ENCODE measurements at regions not wholly inside any gene's neighbourhood (a gene's known extent, or its start where the extent isn't known, plus 50 kb on each side); places are given as distances from the start of the nearest gene placed in this dataset.
A peak's percentile ranks its signal among the peaks of the same experiment; 100 is the strongest.
"Not testable (repeated sequence)": the region's sequence is repeated elsewhere in the genome, so short reads cannot be mapped to it uniquely, and the experiment has no call there.

DNA sequence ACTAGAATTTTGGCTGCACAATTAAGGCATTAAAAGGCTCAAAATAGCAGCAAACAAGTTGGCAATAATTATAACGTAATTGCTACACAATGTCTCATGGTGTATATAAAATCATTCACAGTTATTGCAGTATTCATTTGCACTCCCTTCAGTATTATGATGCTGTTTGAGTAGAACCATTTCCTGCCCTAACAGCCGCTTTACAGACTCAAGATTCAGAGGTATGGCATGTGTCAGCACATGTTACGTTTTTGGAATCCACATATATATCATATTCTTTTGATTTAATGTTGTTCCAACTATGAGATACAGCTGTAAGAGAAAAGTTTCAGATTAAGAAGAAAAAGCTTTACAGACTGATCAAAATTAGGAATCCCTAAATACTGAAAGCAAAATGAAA, 56.3 kb upstream of the NCKAP5 start:
- DNase-seq (ENCODE audit: low read depth, low spot score) = no peak

DNA sequence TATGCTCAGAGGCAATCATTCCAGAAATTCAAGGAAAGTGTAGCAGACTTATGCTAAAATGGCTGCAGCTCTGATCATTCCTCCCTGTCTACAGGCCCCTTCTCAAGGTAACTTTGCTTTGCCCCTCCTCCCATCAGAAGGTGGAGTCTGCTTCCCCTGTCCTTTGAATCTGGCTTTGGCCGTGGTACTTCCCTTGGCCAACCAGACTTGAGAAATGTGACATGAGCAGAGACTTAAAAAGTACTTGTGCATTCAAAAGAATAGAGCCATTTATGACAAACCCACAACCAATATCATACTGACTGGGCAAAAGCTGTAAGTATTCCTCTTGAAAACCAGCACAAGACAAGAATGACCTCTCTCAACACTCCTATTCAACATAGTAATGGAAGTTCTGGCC, 59.5 kb upstream of the NCKAP5 start:
- no peak for DNase-seq (ENCODE audit: low read depth, low spot score)

DNA sequence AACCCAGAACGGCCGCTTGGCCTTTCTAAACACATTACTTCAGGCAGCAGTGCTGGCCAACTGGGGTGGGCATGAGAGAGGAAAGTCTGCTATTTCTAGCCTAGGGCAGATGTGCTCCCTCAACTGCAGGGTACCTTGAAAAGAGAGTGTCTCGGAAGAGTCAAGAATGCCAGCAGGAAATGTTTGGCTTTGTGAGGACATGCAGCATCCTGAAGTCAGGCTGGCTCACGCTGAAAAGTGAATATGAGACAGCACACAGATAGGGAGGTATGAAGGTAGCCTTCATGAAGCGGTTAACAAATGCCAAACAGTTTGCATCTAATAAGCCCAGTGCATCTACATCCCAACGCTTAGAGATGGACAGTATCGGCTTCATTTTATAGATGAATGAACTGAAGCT, 65.0 kb upstream of the NCKAP5 start:
- no peak for DNase-seq (ENCODE audit: low read depth, low spot score)

DNA sequence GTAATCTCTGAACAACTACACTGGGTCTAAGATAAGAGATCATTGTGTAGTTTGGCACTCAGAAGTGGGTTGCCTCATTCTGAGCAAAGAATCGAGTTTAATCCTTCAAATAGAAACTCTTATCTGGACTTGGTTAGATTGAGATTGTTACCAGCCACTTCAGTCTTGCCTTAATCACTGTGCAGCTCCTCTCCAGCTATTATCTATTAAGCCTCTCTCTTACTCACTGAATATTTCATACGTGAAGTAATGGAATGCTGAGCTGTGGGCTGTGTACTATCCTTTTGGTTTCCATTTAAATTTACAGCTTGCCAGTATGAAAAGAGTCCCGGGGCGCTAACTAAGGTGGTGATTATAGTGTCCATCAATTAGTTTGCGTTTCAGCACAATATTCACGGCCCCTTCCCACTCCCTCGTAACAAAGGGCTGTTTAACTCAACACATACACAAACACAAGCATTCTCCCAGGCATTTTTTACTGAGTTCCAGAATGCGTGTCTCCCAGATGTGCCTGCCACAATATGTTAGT, 65.7 kb upstream of the NCKAP5 start:
- no peak for DNase-seq (ENCODE audit: low read depth, low spot score)

DNA sequence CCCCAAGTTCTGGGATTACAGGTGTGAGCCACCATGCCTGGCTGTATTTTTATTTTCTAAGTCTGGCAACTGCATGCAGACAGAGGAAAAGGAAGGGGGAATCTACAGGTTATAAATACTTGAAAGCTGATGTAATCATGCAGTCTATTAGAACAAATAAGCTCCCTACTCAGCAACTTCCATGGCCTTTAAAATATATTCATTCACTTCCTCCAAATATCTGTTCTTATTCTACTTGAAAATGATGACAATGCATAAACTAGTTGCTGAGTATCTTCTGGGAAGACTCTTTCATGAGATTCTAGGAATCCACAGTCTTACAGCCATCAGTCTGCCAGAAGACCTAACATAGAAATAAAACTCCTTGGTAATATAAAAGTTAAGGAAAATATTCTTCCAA, 66.9 kb upstream of the NCKAP5 start:
- DNase-seq (ENCODE audit: low read depth, low spot score) = no peak

DNA sequence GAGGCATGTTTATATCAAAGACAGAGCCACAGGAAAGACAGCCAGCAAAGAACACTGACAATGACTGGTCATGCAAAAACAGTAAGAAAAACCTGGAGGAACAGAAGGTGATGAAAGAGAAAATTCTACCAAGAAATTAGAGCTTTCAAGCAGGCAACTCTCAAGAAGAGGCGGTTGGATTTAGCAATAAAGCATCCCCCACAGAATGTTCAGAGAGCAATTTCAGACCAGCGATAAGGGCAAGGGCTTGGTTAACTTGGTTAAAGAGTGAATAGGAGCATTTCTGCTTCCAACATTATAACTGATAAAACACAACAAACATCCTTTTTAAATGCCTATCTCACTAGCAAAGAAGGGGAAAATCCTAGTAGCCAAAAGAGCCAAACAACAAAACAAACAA, 68.0 kb upstream of the NCKAP5 start:
- no peak for DNase-seq (ENCODE audit: low read depth, low spot score)

DNA sequence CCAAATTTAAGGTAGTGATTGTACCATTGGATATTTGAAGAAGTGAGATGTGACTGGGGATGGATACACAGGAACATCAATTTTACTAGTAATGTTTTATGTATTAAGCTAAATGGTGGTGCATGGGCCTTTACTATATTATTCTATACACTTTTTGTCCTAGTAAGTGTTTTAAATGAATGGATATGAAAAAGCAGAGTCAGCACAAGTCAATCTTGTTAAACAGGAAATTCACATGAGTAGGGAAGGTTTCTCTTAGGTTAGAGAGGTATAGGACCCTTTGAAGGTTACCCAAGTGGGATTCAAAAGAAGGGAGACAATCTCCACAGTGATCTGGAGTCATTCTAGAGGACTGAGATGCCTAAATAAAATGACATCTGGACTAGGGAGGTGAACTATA, 71.8 kb upstream of the NCKAP5 start:
- no peak for DNase-seq (ENCODE audit: low read depth, low spot score)

DNA sequence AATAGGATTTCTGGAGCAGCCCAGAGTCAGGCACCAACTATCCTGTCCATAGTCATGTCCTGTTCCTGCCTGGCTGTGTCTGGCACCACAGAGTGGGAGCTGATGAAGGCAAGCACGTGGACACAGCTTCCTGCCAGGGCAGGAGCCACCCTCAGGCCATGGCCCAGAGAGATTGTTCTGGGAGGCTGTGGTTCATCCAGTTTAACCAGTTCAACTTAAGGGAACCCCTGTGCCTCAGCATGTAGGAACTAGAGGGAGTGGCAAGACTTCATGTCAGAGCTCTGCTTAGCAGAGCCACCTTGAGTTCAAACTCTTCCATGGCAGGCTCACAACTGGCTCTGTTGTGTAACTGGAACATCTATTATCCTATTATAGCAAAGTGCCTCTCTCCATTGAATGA, 73.2 kb upstream of the NCKAP5 start:
- peak; percentile 93 for DNase-seq (ENCODE audit: low read depth, low spot score)

DNA sequence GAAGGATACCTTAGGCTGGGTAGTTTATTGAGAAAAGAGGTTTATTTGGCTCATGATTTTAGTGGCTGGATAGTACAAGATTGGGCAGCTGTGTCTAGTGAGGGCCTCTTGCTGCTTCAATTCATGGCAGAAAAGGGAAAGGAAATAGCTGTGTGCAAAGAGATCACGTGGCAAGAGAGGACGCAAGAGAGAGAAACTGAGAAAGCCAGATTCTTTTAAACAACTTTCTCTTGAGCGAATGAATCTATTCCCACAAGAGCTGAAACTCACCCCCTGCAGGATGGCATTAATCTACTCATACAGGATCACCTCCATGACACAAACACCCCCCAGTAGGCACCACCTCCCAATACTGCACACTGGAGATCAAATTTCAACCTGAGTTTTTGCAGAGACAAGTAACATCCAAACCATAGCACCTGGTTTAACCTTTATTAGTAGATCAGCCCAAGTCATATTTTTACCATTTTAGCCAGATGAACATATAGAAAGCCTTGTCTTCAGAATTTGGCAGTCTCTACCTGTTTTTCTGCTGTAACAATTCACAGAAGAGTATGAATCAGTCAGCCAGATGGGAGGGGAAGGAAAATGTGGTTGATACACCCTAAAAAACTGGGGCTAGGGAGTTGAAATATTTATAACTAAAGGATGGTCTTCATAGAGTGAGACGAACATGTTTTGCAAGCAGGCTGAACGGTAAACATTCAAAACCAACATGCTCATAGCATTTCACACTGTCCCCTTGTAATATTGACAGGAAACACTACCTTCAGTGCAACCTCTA, 73.9 kb upstream of the NCKAP5 start:
- DNase-seq (ENCODE audit: low read depth, low spot score) = no peak

DNA sequence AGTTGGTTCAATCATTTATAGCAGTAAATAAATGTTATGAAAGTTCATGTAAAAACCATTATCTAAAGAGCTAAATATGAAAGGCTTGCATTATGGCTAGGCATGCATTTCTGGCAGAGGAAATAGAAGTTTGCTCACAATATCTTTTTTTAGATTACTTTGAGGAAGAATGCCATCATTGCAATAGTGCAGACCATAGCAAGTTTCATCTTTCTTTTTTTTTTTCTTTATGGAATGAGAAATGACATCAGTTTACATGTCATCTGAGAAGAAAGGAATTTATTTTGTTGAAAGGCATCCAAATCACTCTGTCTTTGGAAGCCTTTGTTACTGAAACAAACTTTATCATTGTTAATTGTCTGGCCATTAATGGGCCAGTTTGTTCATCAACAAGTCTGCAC, 74.5 kb upstream of the NCKAP5 start:
- no peak for DNase-seq (ENCODE audit: low read depth, low spot score)

DNA sequence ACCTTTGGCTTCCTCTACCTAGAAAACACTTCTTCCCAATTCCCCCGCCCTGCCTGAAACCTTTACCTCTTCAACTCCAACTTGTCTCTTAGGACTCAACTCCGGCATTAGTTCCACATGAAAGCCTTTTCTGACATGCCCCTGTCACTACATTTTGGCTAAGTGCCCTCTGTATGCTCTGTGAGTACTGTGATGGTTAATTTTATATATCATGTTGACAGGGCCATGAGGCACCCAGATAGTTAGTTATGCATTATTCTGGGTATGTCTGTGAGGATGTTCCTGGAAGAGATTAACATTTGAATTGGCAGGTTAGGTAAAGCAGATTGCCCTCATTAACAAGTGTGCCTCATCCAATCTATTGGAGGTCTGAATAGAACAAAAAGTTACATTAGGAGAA, 75.6 kb upstream of the NCKAP5 start:
- no peak for DNase-seq (ENCODE audit: low read depth, low spot score)

DNA sequence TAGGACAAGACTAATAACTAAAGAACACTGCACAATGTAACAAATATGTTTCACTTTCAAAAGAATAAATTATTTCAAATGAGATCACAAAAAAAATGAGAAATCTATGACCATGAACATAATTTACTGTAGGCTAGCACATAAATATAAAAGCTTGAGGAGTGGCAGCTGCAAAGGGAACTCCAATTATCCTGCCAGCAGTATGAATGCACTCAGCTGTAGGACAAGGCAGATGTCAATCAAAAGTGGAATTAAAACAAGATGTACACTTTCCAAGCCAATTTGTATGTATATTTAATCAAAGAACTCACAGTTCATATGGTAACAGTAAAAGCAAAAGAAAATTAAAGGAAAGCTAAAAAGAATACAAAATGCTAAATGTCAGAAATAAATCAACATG, 76.6 kb upstream of the NCKAP5 start:
- no peak for DNase-seq (ENCODE audit: low read depth, low spot score)

DNA sequence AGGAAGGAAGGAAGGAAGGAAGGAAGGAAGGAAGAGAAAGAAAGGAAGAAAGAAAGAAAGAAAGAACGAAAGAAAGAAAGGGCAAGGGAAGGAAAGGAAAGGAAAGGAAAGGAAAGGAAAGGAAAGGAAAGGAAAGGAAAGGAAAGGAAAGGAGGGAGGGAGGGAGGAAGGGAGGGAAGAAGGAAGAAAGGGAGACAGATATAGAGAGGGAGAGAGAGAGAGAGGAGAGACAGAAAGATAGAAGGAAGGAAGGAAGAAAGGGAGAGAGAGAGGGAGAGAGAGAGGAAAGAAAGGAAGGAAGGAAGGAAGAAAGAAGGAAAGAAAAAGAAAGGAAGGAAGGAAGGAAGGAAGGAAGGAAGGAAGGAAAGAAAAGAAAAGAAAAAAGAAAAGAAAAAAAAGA, 79.1 kb upstream of the NCKAP5 start:
- not testable (repeated sequence) for DNase-seq (ENCODE audit: low read depth, low spot score)

DNA sequence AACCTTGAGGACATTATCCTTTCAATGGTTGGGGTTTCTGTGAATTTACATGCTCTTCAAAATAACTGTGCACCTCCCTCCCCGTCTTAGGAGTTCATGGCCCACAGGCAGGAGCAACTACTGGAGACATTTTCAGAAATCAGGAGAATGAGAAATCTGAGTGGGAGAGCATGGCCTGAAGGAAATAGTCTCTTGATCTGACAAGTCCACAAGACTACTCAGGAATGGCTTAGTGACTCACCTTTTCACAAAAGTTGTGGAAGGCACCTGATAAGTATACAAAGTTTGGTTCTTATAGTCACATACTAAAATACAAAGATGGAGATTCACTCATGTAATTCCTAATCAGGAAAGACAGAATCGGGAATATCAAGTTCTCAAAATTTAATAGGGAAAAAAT, 83.6 kb upstream of the NCKAP5 start:
- DNase-seq (ENCODE audit: low read depth, low spot score) = no peak

DNA sequence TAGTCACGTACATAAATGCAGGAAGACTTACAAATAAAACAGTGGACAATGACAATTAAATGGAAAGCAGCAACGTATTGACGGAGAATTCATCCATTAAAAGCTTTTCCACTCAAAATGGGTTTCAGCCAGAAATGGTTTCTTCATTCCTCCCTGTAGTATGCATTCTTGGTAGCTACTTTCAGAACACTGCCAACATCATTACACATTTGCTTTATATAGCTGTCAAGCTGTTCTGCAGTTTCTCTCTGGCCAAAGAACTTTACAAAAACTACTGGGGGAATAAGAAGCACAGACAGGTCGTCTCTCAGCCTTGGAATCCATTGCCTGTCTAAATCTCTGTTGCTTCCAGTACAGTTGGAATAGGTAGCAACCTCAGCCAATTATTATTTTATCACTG, 84.1 kb upstream of the NCKAP5 start:
- DNase-seq (ENCODE audit: low read depth, low spot score) = no peak

DNA sequence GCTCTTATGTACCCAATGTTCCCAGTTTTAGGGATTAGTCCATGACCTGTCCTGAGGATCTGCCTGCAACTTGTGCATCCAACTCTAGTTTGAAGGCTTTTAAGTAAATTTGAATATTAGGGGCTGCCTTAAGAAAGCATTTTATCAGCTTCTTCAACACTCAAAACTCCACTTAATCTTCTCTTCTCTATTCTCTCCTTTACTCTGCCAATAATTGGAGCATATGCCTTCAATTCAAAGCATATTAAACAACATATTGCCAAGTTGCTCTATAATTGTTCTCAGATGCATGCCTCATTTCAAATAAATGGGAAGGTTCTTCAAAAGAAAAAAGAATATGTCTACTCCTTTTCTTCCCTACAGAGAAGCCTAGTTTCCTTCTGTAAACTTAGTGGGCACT, 84.8 kb upstream of the NCKAP5 start:
- DNase-seq (ENCODE audit: low read depth, low spot score) = no peak

DNA sequence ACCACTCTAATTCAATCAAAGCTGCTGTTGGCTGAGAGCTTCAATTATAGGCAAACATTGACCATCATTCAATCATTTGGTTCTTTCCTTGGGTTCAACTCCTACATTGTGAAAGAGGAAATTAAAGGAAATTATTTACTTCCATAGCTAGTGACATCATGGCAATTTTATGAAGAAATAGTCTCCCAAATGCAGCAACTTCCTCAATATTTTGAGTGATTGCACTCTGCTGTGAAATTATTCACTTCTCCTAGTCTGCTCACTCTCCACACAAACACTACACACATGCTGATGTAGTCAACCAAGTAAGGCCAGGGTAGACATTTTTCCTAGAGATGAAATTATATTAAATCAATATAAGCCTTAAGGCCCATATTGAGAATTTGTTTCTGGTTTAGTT, 86.7 kb upstream of the NCKAP5 start:
- no peak for DNase-seq (ENCODE audit: low read depth, low spot score)

DNA sequence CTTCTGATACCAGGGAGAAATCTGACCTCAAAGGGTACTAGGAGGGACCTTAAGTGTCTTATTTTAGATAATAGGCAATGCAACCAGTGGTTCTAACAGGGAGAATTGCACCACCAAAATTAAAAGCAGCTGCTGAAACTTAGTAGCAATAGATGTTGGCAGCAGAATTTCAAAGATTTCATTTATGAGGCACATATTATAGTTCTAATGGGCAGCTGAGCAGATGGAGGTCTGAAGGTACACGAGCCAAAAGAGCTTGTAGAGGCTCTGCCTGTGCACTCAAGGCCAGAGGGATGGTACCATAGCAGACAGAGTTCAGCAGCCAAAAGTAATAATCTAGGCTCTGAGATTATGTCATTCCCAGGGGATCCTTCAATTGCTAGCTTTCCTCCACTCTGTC, 87.3 kb upstream of the NCKAP5 start:
- no peak for DNase-seq (ENCODE audit: low read depth, low spot score)

DNA sequence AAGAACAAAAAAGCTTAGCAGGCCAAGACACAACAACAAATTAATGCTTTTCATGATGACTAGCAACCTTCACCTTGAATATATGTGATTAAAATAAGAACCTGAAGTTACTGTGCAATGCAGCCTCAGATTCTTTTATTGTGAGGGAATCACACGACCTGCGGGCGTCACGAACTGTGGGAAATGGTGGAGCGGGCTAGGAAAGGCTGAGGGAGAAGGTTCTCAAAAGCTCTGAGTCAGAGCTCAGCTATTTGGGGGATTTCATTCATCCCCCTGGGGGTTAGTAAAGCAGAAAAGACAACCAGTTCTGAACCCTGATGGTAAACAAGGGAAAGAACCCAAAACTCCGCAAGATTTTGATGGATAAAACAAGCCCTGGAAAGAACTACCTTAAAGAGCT, 89.3 kb upstream of the NCKAP5 start:
- peak; percentile 41 for DNase-seq (ENCODE audit: low read depth, low spot score)

DNA sequence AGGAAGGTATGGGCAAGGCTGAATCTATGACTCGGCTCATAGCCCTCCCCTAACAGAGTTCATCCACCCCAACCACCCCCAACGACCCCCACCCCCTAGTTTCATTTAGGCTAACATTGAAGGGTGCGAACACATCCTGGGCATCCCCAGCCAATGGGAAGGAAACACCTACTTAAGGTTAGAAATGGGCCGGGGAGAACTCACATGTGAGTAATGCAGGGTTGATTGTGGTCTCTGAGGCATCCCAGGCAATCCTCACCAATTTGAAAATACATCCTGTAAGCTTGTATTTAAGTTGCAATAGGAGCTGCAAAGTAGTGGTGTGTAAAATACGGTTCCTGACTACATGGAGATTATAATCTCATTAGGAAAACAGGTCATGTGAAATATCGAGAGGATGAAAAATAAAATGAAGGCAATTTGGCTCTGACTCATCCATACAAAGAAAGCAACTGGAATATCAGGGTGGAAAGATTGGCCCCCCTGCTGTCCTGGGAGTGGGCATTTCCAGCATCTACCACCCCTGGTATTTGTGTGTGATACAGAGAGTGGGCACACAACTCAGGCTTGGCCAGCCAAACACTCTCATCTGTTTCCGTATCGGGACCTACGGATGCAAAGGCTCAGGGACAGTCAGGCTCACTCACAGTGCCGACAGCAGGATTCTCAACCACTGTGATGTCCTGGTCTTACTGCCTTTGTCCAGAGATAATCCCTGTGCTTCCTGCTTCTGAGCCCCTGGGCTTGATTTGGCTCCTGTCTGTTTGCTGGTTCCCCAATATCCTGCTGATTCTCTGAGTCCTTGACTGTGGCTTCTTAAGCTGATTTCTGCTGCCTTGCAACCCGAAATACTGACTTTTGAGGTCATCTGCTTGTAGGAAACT, 90.0 kb upstream of the NCKAP5 start:
- peak; percentile 8 for DNase-seq (ENCODE audit: low read depth, low spot score)

DNA sequence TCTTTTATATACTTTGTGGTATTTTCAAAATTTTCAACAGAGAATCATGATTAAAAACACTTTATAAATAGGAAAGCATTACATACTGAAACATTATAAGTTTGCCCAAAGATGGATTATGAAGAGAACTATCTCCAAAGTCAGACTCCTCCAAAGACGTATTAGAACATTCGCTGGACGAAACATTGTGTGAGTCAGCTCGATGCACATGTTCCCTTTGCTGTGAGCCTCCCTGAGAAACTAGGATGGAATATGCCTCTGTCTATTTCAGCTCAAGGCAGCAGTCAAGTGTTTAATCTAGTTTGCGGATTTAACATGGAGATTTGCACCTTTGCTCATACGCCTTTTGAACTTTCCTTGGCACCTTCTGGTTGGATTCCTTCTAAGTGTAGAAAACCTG, 92.2 kb upstream of the NCKAP5 start:
- no peak for DNase-seq (ENCODE audit: low read depth, low spot score)

DNA sequence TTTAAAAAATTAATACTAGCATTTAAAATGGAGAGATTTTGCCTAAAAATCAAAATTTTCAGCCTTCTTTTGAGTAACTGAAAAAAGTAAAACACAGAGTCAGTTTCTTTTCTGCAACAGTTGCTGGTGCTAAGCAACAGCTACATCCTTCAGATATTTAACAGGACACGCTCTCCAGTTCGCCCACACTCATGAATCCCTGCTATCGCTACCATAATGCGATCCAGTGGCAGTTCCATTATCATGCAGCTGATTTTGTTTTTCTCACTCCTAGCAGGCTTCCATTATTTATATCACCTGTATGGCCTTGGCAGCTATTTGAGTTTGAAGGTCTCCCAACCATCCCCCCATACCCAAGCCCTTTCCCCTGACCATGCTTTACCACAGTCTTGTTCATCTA, 93.1 kb upstream of the NCKAP5 start:
- no peak for DNase-seq (ENCODE audit: low read depth, low spot score)

DNA sequence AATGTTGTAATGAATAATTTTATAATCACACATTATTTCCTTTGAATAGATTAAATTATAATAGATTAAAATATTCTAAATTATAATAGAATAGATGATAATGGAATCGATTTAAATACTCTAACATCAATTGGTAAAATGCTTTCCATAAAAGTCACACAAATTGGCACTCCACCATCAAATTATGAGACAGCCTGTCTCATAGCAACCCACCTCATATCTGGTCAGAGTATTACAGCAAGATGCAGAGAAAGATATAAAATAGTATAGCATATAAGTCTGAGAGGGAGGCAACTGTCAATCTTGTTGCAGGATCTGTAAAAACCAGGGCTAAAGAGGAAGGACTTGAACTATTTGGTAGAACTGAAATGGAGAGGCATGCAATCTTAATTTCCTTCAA, 98.4 kb upstream of the NCKAP5 start:
- no peak for DNase-seq (ENCODE audit: low read depth, low spot score)

All from ELF-1 (cell line).